PC-9 (cell line): ENCODE measurements at regions not wholly inside any gene's neighbourhood (a gene's known extent, or its start where the extent isn't known, plus 50 kb on each side); places are given as distances from the start of the nearest gene placed in this dataset.

Source experiments
- BruUV-seq: library from RNA; stranded (reverse); fragments of 400-500 nt; replicated peaks from 2 replicates; lab custom pipeline; 2021; lab: Mats Ljungman, UMichigan
- CTCF ChIA-PET: fragments of 300-600 bp; sonication (Branson Sonifier 250); formaldehyde crosslinking; loops from one replicate; lab custom pipeline; 2022; ENCODE audit warnings: antibody characterized with exemption; lab: Charles Lee
- POLR2A ChIA-PET: fragments of 300-600 bp; sonication (Branson Sonifier 250); formaldehyde crosslinking; loops from one replicate; lab custom pipeline; 2022; ENCODE audit warnings: antibody characterized with exemption; ENCODE audit not compliant: unreplicated experiment; lab: Charles Lee
- DNase-seq, 2 experiments: peaks; one replicate each; pipeline versions ENCODE4 v3.0.0 to v3.0.0-alpha.2; 2015 to 2022; ENCODE audit warnings: mixed read lengths in 1 of 2
- H2AFZ ChIP-seq: fragments of 200-600 bp; sonication (generic); 2 replicates; pipeline ENCODE4 v1.8.1; 2017; ENCODE audit warnings: antibody characterized with exemption
- H3F3A ChIP-seq: fragments of 200-600 bp; sonication (generic); 2 replicates; pipeline ENCODE4 v1.8.1; 2017; ENCODE audit warnings: antibody characterized with exemption, mild to moderate bottlenecking, low read depth; ENCODE audit not compliant: insufficient read depth
- H3K27ac ChIP-seq: fragments of 200-600 bp; sonication (generic); 2 replicates; pipeline ENCODE4 v1.6.1; 2016; ENCODE audit warnings: mixed run types
- H3K27me3 ChIP-seq: fragments of 200-600 bp; sonication (generic); 2 replicates; pipeline ENCODE4 v1.6.1; 2016; ENCODE audit warnings: low read depth, mixed run types; ENCODE audit not compliant: insufficient read depth
- H3K36me3 ChIP-seq: fragments of 200-600 bp; sonication (generic); 2 replicates; pipeline ENCODE4 v1.6.1; 2016; ENCODE audit warnings: low read depth, mixed run types
- H3K4me1 ChIP-seq: fragments of 200-600 bp; sonication (generic); replicated peaks from 2 replicates; pipeline ENCODE4 v1.6.1; 2016; ENCODE audit warnings: mixed run types; ENCODE audit not compliant: insufficient read depth
- H3K4me2 ChIP-seq: fragments of 200-600 bp; sonication (generic); 2 replicates; pipeline ENCODE4 v1.6.1; 2017; ENCODE audit warnings: mixed run types
- H3K4me3 ChIP-seq: fragments of 200-600 bp; sonication (generic); 2 replicates; pipeline ENCODE4 v1.6.1; 2016; ENCODE audit warnings: mixed run types
- H3K79me2 ChIP-seq: fragments of 200-600 bp; sonication (generic); 2 replicates; pipeline ENCODE4 v1.6.1; 2017; ENCODE audit warnings: low read depth, mixed run types
- H3K9me2 ChIP-seq: fragments of 200-600 bp; sonication (generic); 2 replicates; pipeline ENCODE4 v1.8.1; 2017; ENCODE audit warnings: mild to moderate bottlenecking; ENCODE audit not compliant: insufficient read depth
- H3K9me3 ChIP-seq: fragments of 200-600 bp; sonication (generic); 2 replicates; pipeline ENCODE4 v1.8.1; 2016; ENCODE audit warnings: low read depth; ENCODE audit not compliant: insufficient read depth
- H4K20me1 ChIP-seq: fragments of 200-600 bp; sonication (generic); 2 replicates; pipeline ENCODE4 v1.8.1; 2017; ENCODE audit not compliant: insufficient read depth
- EZH2 ChIP-seq: fragments of 200-600 bp; sonication (generic); IDR thresholded peaks from 2 replicates; pipeline ENCODE4 v1.8.0; 2017; ENCODE audit warnings: antibody characterized with exemption, low read depth
- intact Hi-C: fragments of 100-400 bp; cut with micrococcal nuclease; formaldehyde crosslinking; loops from one replicate; pipeline ENCODE4 v1.10.0; 2022; ENCODE audit not compliant: unreplicated experiment
- TF ChIP-seq, protein P1 (sequence below): fragments of 200-600 bp; sonication (generic); conservative IDR thresholded peaks from 2 replicates; pipeline ENCODE4 v1.6.1; 2017; ENCODE audit warnings: mixed run types, antibody characterized with exemption, mild to moderate bottlenecking, moderate library complexity

DNA sequence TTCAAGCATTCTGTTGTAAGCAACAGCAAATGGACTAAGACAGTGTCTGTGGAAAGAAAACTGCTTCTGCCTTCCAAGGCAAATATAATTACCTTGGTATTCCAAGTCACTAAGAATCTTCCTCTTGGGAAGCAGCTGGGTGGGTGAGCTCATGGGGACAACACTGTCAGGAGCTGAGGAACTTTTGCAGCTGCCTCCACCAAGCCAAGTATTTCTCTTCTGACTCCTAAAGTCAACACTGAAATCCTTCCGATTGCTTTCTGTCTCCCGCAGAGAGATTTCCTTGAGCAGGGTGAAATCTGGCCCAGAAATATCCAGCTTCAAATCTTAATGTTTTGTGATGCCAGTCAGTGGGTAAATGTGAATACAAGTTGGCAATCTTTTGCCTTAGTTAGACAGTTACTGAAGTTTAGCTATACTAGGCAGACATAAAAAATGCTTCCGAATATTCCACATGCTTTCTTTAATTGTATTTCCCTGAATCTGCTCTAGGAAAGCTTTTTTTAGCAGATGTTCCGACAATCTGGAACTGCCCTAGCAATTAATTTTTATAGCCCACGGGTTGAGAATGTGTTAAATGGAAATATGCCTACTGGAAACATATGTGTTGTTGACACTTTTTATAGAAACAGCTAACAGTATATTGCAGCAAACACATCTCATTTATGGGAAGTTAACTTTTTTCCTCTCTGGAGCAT lies 369.9 kb upstream of the DAB2 start:
- BruUV-seq, result no TSS peak
- Histone ChIP-seq H3K79me2 (no peaks in the 10 kb centered on the region), H3F3A (no peaks in the 10 kb centered on the region), H2AFZ (no peak overlapping the region), H3K9me3 (peaks cover 5% of the 10 kb centered on the region; the same call in 1 of the 2 replicates), H3K9me2 (no peaks in the 10 kb centered on the region), H3K4me3 (no peak overlapping the region), H3K27me3 (no peaks in the 10 kb centered on the region), H3K27ac (no peak overlapping the region), H3K4me1 (no peaks in the 10 kb centered on the region), H3K36me3 (no peaks in the 10 kb centered on the region), H3K4me2 (no peak overlapping the region), H4K20me1 (no peaks in the 10 kb centered on the region)
- CTCF ChIA-PET, result no interaction called here
- DNase-seq, result no peak
- POLR2A ChIA-PET, result interaction anchor here (0.6 kb wide), 1 partner anchor 1016 kb away, joined by 4 read pairs; no protein-coding TSS in a partner anchor
- TF ChIP-seq, protein P1, sequence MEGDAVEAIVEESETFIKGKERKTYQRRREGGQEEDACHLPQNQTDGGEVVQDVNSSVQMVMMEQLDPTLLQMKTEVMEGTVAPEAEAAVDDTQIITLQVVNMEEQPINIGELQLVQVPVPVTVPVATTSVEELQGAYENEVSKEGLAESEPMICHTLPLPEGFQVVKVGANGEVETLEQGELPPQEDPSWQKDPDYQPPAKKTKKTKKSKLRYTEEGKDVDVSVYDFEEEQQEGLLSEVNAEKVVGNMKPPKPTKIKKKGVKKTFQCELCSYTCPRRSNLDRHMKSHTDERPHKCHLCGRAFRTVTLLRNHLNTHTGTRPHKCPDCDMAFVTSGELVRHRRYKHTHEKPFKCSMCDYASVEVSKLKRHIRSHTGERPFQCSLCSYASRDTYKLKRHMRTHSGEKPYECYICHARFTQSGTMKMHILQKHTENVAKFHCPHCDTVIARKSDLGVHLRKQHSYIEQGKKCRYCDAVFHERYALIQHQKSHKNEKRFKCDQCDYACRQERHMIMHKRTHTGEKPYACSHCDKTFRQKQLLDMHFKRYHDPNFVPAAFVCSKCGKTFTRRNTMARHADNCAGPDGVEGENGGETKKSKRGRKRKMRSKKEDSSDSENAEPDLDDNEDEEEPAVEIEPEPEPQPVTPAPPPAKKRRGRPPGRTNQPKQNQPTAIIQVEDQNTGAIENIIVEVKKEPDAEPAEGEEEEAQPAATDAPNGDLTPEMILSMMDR, result no peak
- TF ChIP-seq EZH2, result no peak
- intact Hi-C loops, result no loop called here

DNA sequence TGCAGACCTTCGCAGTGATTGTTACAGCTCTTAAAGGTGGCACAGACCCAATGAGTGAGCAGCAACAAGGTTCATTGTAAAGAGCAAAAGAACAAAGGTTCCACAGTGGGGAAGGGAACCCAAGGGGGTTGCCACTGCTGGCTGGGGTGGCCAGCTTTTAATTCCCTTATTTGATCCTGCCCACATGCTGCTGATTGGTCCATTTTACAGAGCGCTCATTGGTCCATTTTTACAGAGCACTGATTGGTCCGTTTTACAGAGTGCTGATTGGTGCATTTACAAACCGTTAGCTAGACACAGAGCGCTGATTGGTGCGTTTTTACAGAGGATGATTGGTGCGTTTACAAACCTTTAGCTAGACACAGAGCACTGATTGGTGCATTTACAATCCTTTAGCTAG lies 360.6 kb upstream of the DAB2 start:
- BruUV-seq, result no TSS peak
- ChIA-PET CTCF (no interaction called here), POLR2A (no interaction called here)
- Histone ChIP-seq H2AFZ (no peak overlapping the region), H3K9me3 (peaks cover 7% of the 10 kb centered on the region), H3K4me2 (no peak overlapping the region), H3F3A (no peaks in the 10 kb centered on the region), H3K9me2 (no peaks in the 10 kb centered on the region), H3K4me3 (no peak overlapping the region), H3K27ac (no peak overlapping the region), H3K27me3 (no peaks in the 10 kb centered on the region), H3K4me1 (no peaks in the 10 kb centered on the region), H3K79me2 (no peaks in the 10 kb centered on the region), H3K36me3 (no peaks in the 10 kb centered on the region), H4K20me1 (no peaks in the 10 kb centered on the region)
- intact Hi-C loops, result no loop called here
- no peak for DNase-seq
- TF ChIP-seq, protein P1, result no peak
- TF ChIP-seq EZH2, result no peak

DNA sequence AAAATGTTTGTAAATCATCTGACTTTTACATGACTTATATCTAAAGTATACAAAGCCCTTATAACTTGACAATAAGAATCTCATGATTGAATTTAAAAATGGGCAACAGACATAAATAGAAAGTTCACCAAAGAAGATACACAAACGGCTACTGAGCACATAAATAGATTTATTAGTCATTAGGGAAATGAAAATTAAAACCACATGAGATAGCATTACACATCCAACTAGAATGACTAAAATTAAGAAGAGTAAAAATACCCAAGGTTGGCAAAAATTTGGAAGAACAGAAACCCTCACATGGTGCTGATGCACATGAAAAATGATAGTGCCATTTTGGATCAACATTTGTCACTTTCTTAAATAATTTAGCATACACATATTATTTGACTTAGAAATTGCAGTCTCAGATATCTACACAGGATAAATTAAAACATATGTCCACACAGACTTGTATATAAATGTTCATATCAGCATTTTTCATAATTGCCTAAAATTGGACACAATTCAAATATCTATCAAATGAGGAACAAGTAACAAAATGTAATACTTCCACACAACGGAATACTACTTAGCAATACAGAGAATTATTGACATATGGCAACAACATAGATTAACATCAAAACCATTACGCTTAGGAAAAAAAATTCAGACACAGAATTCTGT lies 359.1 kb upstream of the DAB2 start:
- H3K9me3 ChIP-seq, result peaks cover 7% of the 10 kb centered on the region
- POLR2A ChIA-PET, result no interaction called here
- no peak overlapping the region for H3K4me2 ChIP-seq
- no peaks in the 10 kb centered on the region for H4K20me1 ChIP-seq
- TF ChIP-seq, protein P1, result no peak
- H2AFZ ChIP-seq, result no peak overlapping the region
- CTCF ChIA-PET, result interaction anchor here (0.6 kb wide), 1 partner anchor 1013 kb away, joined by 6 read pairs; no protein-coding TSS in a partner anchor
- H3K4me1 ChIP-seq, result no peaks in the 10 kb centered on the region
- H3K79me2 ChIP-seq, result no peaks in the 10 kb centered on the region
- no peak overlapping the region for H3K27ac ChIP-seq
- H3K27me3 ChIP-seq, result no peaks in the 10 kb centered on the region
- DNase-seq, result no peak
- H3K4me3 ChIP-seq, result no peak overlapping the region
- H3K36me3 ChIP-seq, result no peaks in the 10 kb centered on the region
- BruUV-seq, result no TSS peak
- no peaks in the 10 kb centered on the region for H3F3A ChIP-seq
- intact Hi-C loops, result no loop called here
- H3K9me2 ChIP-seq, result no peaks in the 10 kb centered on the region
